GM23338 (cell line): ENCODE measurements at regions not wholly inside any gene's neighbourhood (a gene's known extent, or its start where the extent isn't known, plus 50 kb on each side); places are given as distances from the start of the nearest gene placed in this dataset.

Experiments
- ATAC-seq: fragments of 200-7000 bp; cut with Tn5 transposase; 3 replicates; pipeline ENCODE4 v1.9.1; 2020
- DNase-seq: peaks from one replicate; pipeline ENCODE4 v3.0.0-alpha.2; 2015; ENCODE audit warnings: low spot score
- H2AFZ ChIP-seq: fragments of 200-600 bp; sonication (generic); 2 replicates; pipeline ENCODE4 v1.8.0; 2016; ENCODE audit warnings: antibody characterized with exemption, mild to moderate bottlenecking, moderate library complexity
- H3F3A ChIP-seq: fragments of 200-600 bp; sonication (generic); replicated peaks from 2 replicates; pipeline ENCODE4 v1.8.0; 2017; ENCODE audit warnings: antibody characterized with exemption, mixed run types, low read depth
- H3K27ac ChIP-seq: fragments of 200-600 bp; sonication (generic); 2 replicates; pipeline ENCODE4 v1.6.1; 2016; ENCODE audit warnings: low read depth
- H3K27me3 ChIP-seq: fragments of 200-600 bp; sonication (generic); 2 replicates; pipeline ENCODE4 v1.8.0; 2016; ENCODE audit warnings: mild to moderate bottlenecking, mixed run types, moderate library complexity; ENCODE audit not compliant: insufficient read depth
- H3K36me3 ChIP-seq: fragments of 200-600 bp; sonication (generic); 2 replicates; pipeline ENCODE4 v1.8.0; 2016; ENCODE audit warnings: mild to moderate bottlenecking; ENCODE audit not compliant: insufficient read depth
- H3K4me1 ChIP-seq: fragments of 200-600 bp; sonication (generic); 2 replicates; pipeline ENCODE4 v1.8.0; 2016; ENCODE audit warnings: mild to moderate bottlenecking, moderate library complexity; ENCODE audit not compliant: insufficient read depth
- H3K4me2 ChIP-seq: fragments of 200-600 bp; sonication (generic); 2 replicates; pipeline ENCODE4 v1.7.1; 2017; ENCODE audit warnings: mixed run types
- H3K4me3 ChIP-seq: fragments of 200-600 bp; sonication (generic); 2 replicates; pipeline ENCODE4 v1.6.1; 2016; ENCODE audit warnings: mixed run types
- H3K79me2 ChIP-seq: fragments of 200-600 bp; sonication (generic); replicated peaks from 2 replicates; pipeline ENCODE4 v1.8.0; 2017; ENCODE audit warnings: mild to moderate bottlenecking; ENCODE audit not compliant: insufficient read depth
- H3K9me2 ChIP-seq: fragments of 200-600 bp; sonication (generic); 2 replicates; pipeline ENCODE4 v1.8.0; 2017; ENCODE audit not compliant: insufficient read depth
- H4K20me1 ChIP-seq: fragments of 200-600 bp; sonication (generic); replicated peaks from 2 replicates; pipeline ENCODE4 v1.8.0; 2017; ENCODE audit warnings: mild to moderate bottlenecking; ENCODE audit not compliant: insufficient read depth
- H3K27ac Mint-ChIP-seq: 2 replicates; pipeline ENCODE4 v1.8.0; 2020; ENCODE audit warnings: inconsistent platforms, mild to moderate bottlenecking, moderate library complexity, mixed read lengths
- H3K27me3 Mint-ChIP-seq: 3 replicates; pipeline ENCODE4 v1.8.0; 2022; ENCODE audit warnings: low read depth, mild to moderate bottlenecking, moderate library complexity, mixed read lengths, inconsistent platforms; ENCODE audit not compliant: insufficient read depth, poor library complexity
- H3K36me3 Mint-ChIP-seq: 3 replicates; pipeline ENCODE4 v1.8.0; 2021; ENCODE audit warnings: low read depth, mild to moderate bottlenecking, inconsistent platforms, moderate library complexity, mixed read lengths
- H3K4me1 Mint-ChIP-seq: 3 replicates; pipeline ENCODE4 v1.8.0; 2020; ENCODE audit warnings: mild to moderate bottlenecking, inconsistent platforms, mixed read lengths
- H3K4me3 Mint-ChIP-seq: 3 replicates; pipeline ENCODE4 v1.8.0; 2021; ENCODE audit warnings: moderate library complexity, mild to moderate bottlenecking, inconsistent platforms, mixed read lengths
- H3K9me3 Mint-ChIP-seq: 3 replicates; pipeline ENCODE4 v1.8.0; 2020; ENCODE audit warnings: moderate library complexity, mild to moderate bottlenecking, inconsistent platforms, mixed read lengths
- CREB1 ChIP-seq: fragments of 250-450 bp; sonication (Bioruptor Pico); IDR thresholded peaks from 2 replicates; pipeline ENCODE4 v1.5.0; 2020; ENCODE audit warnings: low read depth, mild to moderate bottlenecking, moderate library complexity
- CTCF ChIP-seq, 2 experiments: fragments of 200-600 bp in 1 of 2; sonication (generic) in 1 of 2; conservative IDR thresholded peaks; 2 replicates each; pipeline versions ENCODE4 v1.5.1 to v1.6.1; 2016 to 2017; ENCODE audit warnings: antibody characterized with exemption in 2 of 2, low read depth in 2 of 2, mild to moderate bottlenecking in 2 of 2, moderate library complexity in 1 of 2
- EZH2 ChIP-seq: fragments of 200-600 bp; sonication (generic); IDR thresholded peaks from one replicate; pipeline ENCODE4 v1.8.0; 2017; ENCODE audit warnings: antibody characterized with exemption, mild to moderate bottlenecking, low read depth; ENCODE audit not compliant: unreplicated experiment
- EZH2phosphoT487 ChIP-seq: fragments of 200-600 bp; sonication (generic); IDR thresholded peaks from one replicate; pipeline ENCODE4 v1.8.1; 2018; ENCODE audit warnings: antibody characterized with exemption; ENCODE audit not compliant: unreplicated experiment
- JUNB ChIP-seq: IDR thresholded peaks from one replicate; pipeline ENCODE4 v1.6.1; 2016; ENCODE audit warnings: antibody characterized with exemption; ENCODE audit not compliant: unreplicated experiment
- NANOG ChIP-seq: IDR thresholded peaks from 2 replicates; pipeline ENCODE4 v1.6.1; 2016; ENCODE audit warnings: antibody characterized with exemption, borderline replicate concordance
- STAT1 ChIP-seq: IDR thresholded peaks from one replicate; pipeline ENCODE4 v1.6.1; 2016; ENCODE audit warnings: antibody characterized with exemption; ENCODE audit not compliant: unreplicated experiment
- ZNF114 ChIP-seq: fragments of 250-450 bp; sonication (Bioruptor Pico); IDR thresholded peaks from 2 replicates; pipeline ENCODE4 v1.5.0; 2020; ENCODE audit warnings: mild to moderate bottlenecking, moderate library complexity
- TF ChIP-seq, protein P1 (sequence below): IDR thresholded peaks from 2 replicates; pipeline ENCODE4 v1.6.1; 2016; ENCODE audit warnings: antibody characterized with exemption
- TF ChIP-seq, protein P2 (sequence below): IDR thresholded peaks from one replicate; pipeline ENCODE4 v1.6.1; 2018; ENCODE audit warnings: antibody characterized with exemption; ENCODE audit not compliant: unreplicated experiment

DNA sequence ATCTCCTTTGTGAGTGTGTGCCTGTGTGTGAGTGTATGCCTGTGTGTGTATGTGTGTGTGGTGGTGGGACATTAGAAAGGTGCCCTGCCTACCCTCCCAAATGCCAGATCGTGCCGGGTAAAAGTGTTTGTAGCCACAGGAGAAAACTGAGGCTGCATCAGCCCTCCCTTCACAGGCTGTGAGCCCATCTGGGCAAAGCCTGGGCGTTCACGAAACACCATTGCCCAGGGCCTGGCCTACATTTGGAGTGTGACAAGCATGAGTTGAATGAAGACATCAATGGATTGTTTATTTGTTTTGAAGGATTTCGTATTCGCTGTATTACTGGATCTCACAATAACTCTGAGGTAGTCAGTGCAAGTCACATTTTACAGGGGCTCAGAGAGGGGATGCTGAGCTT, 270.8 kb downstream of the NSG2 start:
- H3K27ac Mint-ChIP-seq, result no peak overlapping the region
- no peak overlapping the region for H3K4me3 Mint-ChIP-seq
- no peaks in the 10 kb centered on the region for H3K79me2 ChIP-seq
- peaks cover 2% of the 10 kb centered on the region; the same call in 1 of the 2 replicates for H3K4me1 ChIP-seq
- peaks cover 2% of the 10 kb centered on the region; the same call in 2 of the 3 replicates for H3K4me1 Mint-ChIP-seq
- H3K9me3 Mint-ChIP-seq, result no peaks in the 10 kb centered on the region; the same call in 2 of the 3 replicates
- no peak overlapping the region for H3K4me2 ChIP-seq
- H3K27ac ChIP-seq, result no peak overlapping the region
- DNase-seq (no peak), ATAC-seq (no peak)
- H4K20me1 ChIP-seq, result no peaks in the 10 kb centered on the region
- peaks cover 10% of the 10 kb centered on the region for H3K27me3 Mint-ChIP-seq
- H3F3A ChIP-seq, result no peaks in the 10 kb centered on the region
- no peak overlapping the region for H2AFZ ChIP-seq
- H3K4me3 ChIP-seq, result no peak overlapping the region
- H3K36me3 Mint-ChIP-seq, result no peaks in the 10 kb centered on the region
- TF ChIP-seq CREB1 (CRISPR knock-in tag), result no peak
- TF ChIP-seq CTCF (conservative IDR thresholded peaks at IDR 0.05; ENCODE audit: low read depth in 2 of 2), result no peak
- no peak for TF ChIP-seq STAT1
- TF ChIP-seq JUNB, result no peak
- no peak for TF ChIP-seq EZH2phosphoT487
- TF ChIP-seq NANOG, result no peak
- TF ChIP-seq, protein P1, sequence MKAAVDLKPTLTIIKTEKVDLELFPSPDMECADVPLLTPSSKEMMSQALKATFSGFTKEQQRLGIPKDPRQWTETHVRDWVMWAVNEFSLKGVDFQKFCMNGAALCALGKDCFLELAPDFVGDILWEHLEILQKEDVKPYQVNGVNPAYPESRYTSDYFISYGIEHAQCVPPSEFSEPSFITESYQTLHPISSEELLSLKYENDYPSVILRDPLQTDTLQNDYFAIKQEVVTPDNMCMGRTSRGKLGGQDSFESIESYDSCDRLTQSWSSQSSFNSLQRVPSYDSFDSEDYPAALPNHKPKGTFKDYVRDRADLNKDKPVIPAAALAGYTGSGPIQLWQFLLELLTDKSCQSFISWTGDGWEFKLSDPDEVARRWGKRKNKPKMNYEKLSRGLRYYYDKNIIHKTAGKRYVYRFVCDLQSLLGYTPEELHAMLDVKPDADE, result no peak
- TF ChIP-seq EZH2, result no peak
- TF ChIP-seq, protein P2, sequence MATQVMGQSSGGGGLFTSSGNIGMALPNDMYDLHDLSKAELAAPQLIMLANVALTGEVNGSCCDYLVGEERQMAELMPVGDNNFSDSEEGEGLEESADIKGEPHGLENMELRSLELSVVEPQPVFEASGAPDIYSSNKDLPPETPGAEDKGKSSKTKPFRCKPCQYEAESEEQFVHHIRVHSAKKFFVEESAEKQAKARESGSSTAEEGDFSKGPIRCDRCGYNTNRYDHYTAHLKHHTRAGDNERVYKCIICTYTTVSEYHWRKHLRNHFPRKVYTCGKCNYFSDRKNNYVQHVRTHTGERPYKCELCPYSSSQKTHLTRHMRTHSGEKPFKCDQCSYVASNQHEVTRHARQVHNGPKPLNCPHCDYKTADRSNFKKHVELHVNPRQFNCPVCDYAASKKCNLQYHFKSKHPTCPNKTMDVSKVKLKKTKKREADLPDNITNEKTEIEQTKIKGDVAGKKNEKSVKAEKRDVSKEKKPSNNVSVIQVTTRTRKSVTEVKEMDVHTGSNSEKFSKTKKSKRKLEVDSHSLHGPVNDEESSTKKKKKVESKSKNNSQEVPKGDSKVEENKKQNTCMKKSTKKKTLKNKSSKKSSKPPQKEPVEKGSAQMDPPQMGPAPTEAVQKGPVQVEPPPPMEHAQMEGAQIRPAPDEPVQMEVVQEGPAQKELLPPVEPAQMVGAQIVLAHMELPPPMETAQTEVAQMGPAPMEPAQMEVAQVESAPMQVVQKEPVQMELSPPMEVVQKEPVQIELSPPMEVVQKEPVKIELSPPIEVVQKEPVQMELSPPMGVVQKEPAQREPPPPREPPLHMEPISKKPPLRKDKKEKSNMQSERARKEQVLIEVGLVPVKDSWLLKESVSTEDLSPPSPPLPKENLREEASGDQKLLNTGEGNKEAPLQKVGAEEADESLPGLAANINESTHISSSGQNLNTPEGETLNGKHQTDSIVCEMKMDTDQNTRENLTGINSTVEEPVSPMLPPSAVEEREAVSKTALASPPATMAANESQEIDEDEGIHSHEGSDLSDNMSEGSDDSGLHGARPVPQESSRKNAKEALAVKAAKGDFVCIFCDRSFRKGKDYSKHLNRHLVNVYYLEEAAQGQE, result no peak
- no peak for TF ChIP-seq ZNF114
- H3K9me2 ChIP-seq, result no peaks in the 10 kb centered on the region
- H3K27me3 ChIP-seq, result peaks cover 8% of the 10 kb centered on the region
- H3K36me3 ChIP-seq, result no peaks in the 10 kb centered on the region
